Neural cell (in vitro differentiated cells): ENCODE measurements at regions not wholly inside any gene's neighbourhood (a gene's known extent, or its start where the extent isn't known, plus 50 kb on each side); places are given as distances from the start of the nearest gene placed in this dataset.
"Not testable (repeated sequence)": the region's sequence is repeated elsewhere in the genome, so short reads cannot be mapped to it uniquely, and the experiment has no call there.

Experiments used
- MXI1 ChIP-seq: fragments of 450-650 bp; conservative IDR thresholded peaks from 2 replicates; pipeline ENCODE4 v1.6.1; 2014; ENCODE audit warnings: antibody characterized with exemption, mild to moderate bottlenecking; ENCODE audit not compliant: poor library complexity, severe bottlenecking
- TF ChIP-seq, protein P1 (sequence below): fragments of 450-650 bp; IDR thresholded peaks from 2 replicates; pipeline ENCODE4 v1.5.1; 2014; ENCODE audit warnings: antibody characterized with exemption, mild to moderate bottlenecking, moderate library complexity; ENCODE audit not compliant: poor library complexity, severe bottlenecking

DNA sequence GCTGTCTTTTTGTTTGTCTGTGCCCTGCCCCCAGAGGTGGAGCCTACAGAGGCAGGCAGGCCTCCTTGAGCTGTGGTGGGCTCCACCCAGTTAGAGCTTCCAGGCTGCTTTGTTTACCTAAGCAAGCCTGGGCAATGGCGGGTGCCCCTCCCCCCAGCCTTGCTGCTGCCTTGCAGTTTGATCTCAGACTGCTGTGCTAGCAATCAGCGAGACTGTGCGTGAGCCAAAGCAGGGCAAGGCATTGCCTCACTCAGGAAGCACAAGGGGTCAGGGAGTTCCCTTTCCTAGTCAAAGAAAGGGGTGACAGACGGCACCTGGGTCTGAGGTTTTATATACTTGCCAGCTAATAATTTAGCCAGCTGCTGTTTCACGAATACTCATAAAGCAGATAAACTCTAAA, 852.0 kb upstream of the SLITRK6 start:
- not testable (repeated sequence) for TF ChIP-seq MXI1
- TF ChIP-seq, protein P1, sequence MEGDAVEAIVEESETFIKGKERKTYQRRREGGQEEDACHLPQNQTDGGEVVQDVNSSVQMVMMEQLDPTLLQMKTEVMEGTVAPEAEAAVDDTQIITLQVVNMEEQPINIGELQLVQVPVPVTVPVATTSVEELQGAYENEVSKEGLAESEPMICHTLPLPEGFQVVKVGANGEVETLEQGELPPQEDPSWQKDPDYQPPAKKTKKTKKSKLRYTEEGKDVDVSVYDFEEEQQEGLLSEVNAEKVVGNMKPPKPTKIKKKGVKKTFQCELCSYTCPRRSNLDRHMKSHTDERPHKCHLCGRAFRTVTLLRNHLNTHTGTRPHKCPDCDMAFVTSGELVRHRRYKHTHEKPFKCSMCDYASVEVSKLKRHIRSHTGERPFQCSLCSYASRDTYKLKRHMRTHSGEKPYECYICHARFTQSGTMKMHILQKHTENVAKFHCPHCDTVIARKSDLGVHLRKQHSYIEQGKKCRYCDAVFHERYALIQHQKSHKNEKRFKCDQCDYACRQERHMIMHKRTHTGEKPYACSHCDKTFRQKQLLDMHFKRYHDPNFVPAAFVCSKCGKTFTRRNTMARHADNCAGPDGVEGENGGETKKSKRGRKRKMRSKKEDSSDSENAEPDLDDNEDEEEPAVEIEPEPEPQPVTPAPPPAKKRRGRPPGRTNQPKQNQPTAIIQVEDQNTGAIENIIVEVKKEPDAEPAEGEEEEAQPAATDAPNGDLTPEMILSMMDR, result not testable (repeated sequence)
